ENCODE measurements at regions not wholly inside any gene's neighbourhood (a gene's known extent, or its start where the extent isn't known, plus 50 kb on each side); places are given as distances from the start of the nearest gene placed in this dataset.

DNA sequence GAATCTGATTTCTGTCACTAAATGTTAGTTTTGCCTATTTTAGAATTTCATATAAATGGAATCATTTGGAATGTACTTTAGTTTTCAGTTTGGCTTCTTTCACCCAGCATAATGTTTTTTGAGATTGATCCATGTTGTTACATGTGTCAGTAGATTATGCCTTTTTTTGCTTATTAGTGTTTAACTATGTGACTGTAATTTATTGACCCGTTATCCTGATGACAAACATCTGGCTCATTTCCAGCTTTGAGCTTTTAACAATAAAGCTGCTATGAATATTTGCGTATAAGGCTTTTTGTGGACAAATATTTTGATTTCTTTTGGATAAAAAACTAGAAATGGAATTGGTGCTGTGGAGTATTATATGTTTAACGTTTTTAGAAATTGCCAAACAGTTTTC, 254.5 kb upstream of the CFAP20DC start:
- TF ChIP-seq, protein P1, sequence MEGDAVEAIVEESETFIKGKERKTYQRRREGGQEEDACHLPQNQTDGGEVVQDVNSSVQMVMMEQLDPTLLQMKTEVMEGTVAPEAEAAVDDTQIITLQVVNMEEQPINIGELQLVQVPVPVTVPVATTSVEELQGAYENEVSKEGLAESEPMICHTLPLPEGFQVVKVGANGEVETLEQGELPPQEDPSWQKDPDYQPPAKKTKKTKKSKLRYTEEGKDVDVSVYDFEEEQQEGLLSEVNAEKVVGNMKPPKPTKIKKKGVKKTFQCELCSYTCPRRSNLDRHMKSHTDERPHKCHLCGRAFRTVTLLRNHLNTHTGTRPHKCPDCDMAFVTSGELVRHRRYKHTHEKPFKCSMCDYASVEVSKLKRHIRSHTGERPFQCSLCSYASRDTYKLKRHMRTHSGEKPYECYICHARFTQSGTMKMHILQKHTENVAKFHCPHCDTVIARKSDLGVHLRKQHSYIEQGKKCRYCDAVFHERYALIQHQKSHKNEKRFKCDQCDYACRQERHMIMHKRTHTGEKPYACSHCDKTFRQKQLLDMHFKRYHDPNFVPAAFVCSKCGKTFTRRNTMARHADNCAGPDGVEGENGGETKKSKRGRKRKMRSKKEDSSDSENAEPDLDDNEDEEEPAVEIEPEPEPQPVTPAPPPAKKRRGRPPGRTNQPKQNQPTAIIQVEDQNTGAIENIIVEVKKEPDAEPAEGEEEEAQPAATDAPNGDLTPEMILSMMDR (IDR thresholded peaks at IDR 0.05; ENCODE audit: extremely low read depth, missing control alignments): no peak
- DNase-seq (ENCODE audit: low spot score): no peak

DNA sequence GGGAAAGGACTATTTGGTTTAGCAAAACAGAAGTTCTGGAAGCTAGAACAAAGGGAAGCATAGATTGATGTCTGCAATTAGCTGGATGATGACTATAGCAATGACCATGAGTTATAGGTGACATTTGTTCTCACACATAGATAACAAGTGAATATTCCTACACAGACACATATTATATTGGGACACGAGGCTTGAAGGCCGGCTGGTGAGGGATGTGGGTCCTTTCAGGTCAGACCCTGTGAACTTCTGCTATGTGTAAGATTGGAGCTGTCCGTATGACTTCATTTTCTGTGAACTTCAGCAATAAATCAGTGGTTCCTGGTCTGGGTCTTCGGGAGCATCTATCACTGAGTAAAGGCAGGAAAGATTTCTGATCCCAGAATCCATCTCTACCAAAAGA, 253.6 kb upstream of the CFAP20DC start:
- TF ChIP-seq, protein P1 (IDR thresholded peaks at IDR 0.05; ENCODE audit: extremely low read depth, missing control alignments): no peak
- DNase-seq (ENCODE audit: low spot score): no peak

DNA sequence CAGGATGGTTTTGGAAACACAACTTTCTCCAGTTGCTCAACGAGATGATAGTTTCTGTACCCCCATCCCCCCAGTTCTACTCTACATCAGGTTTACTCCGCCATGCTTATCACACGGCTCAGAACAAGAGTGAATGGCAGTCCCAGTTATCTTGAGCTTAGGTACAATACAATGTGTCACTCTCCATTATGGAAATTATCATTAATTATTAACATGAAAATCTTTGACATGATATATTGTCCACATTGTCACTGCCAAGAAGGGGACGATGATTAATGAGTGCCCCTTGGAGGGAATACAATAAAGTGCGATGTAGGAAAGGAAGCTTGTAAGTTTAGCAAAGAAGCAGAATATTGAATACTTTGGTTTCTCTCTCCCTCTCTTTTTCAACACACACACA, 252.6 kb upstream of the CFAP20DC start:
- TF ChIP-seq, protein P1 (IDR thresholded peaks at IDR 0.05; ENCODE audit: extremely low read depth, missing control alignments): no peak
- no peak for DNase-seq (ENCODE audit: low spot score)

DNA sequence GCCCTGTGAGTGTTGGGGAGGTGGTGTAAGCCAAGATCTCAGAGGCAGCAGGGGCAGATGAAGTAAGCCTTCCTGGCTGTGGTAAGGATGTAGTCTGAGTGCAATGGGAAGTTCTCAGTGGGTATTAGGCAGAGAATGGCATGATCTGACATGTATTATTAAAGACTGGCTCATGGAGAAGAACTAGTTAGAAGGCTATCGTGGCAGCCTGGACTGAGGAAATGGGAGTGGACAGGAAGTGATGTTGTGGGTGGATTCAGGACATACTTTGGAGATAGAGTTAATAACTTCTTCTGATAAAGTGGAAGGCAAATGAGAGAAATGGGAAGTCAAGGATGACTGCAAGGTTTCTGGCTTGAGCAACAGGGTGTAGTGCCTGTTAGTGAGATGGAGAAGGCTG, 250.9 kb upstream of the CFAP20DC start:
- TF ChIP-seq, protein P1 (IDR thresholded peaks at IDR 0.05; ENCODE audit: extremely low read depth, missing control alignments): no peak
- DNase-seq (ENCODE audit: low spot score): no peak

DNA sequence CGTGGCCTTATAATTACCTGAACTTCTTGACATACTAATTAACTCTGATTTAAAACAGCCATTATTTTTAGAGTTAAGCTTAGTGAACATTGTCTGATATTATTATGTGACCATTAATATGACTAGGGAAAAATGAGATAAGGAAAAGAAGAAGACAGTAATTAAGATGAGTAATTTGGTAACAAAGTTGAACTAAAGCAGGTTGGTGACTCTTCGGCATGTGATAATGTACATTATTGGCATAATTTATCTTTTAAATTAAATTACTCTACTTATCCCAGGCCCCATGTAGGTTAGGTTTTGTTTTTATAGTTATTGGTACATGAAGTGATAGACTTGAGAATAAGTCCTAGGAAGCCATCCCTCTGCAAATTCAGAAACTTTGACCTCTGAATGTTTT, 249.7 kb upstream of the CFAP20DC start:
- TF ChIP-seq, protein P1 (IDR thresholded peaks at IDR 0.05; ENCODE audit: extremely low read depth, missing control alignments): no peak
- DNase-seq (ENCODE audit: low spot score): no peak

DNA sequence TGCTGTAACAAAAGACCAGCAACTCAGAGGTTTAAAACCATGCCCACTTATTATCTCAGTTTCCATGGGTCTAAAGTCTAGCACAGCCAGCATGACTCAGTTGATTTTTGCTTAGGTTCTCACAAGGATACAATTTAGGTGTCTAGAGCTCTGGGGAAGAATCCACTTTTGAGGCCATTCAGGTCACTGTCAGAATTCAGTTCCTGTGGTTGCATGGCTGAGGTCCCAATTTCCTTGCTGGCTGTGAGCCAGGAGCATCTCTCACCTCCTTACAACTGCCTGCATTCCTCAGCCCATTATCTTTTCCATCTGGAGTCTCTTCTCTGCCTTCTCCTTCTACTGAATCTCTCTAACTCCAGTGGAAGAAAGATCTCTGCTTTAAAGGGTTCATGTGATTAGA, 240.5 kb upstream of the CFAP20DC start:
- TF ChIP-seq, protein P1 (IDR thresholded peaks at IDR 0.05; ENCODE audit: extremely low read depth, missing control alignments): no peak
- no peak for DNase-seq (ENCODE audit: low spot score)

DNA sequence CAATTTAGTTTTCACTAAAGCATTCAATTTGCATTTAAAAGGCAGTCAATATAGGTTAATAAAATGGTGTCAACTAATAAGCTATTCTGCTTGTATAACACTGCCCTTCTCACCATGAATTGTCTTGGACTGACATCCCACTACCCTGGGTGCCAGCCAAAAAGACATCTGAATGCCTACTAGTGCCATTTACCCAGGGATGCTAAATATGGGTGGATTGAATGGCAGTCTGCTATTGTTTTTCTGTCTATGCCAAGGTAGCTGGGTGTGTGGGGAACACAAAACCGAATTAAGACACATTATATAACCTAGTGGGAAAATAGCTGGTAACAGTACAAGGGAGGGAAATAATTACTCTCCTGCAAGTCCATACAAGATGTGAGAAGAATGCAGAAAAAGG, 240.0 kb upstream of the CFAP20DC start:
- TF ChIP-seq, protein P1 (IDR thresholded peaks at IDR 0.05; ENCODE audit: extremely low read depth, missing control alignments): no peak
- no peak for DNase-seq (ENCODE audit: low spot score)

All from GM20000 (cell line).